NCI-H2171 treated with DMSO at 0.1 percent for 48 hours (cell line): ENCODE measurements at regions not wholly inside any gene's neighbourhood (a gene's known extent, or its start where the extent isn't known, plus 50 kb on each side); places are given as distances from the start of the nearest gene placed in this dataset.
A peak's percentile ranks its signal among the peaks of the same experiment; 100 is the strongest.

Source experiments
- DNase-seq: peaks from one replicate; lab custom pipeline; 2025; lab: John Stamatoyannopoulos, UW

DNA sequence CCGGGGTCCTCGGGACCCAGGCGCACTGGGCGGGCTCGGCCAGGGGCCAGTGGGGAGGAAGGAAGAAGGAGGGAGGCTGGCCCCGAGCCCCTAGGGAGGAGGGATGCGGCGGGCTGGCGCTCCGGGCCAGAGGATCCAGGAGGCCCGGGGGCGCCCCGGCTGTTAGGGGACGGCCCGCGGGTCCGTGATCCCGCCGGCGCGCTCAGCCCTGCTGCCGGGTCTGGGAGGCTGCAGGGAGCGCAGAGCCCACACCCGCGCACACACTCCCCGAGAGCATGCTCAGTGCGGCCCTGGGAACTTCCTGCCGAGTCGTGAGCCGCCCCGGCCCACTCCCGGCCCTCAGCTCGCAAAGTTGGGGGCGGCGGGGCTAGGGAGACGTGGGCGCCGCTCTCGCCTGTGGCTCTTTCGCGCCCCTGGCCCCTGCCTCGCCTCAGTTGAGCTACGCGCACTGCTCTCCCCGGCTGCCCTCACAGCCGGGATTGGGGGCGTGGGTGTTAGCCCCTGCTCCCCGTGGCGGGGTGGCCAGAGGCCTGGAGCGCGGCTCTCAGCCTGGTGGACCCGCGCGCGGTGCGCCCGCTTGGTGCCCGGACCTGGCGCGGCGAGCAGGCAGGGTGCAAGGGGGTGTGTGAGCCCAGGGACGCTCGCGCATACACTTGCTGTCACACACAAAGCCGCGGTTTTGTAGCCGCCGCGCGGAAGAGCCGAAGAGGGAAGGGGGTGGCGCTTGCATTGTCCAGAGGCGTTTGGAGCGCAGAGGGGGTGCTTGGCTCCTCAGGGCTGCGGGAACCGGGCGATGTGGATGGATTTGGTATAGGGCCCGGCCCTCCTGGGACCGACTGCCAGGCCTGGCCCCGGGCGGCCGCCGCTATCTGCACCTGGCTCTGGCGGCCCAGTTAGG lies 132.9 kb upstream of the MGAT5 start:
- DNase-seq: peak; percentile 33

DNA sequence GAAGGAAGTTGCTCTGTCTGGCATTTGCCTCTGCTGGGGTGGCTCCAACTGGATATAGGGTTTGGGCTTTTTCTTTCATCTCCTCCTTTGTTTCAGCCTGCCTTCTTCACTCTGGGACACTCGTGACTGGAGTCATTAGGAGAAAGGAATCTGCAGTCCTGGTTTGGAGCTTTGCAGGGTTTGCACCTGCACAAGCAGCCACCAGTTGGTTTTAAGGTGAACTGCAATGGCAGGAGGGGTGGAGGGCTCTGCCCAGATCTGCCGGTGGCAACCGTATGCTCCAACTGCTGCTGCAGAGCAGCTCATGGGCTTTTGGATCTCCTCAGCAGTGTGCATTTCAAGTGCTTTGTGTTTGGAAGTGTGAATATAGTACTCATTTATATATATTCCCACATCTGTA lies 131.3 kb upstream of the MGAT5 start:
- DNase-seq: peak; percentile 70

- no peak for DNase-seq
Measured at GRCh38 chr2:134123332-134123731, 130.5 kb upstream of the MGAT5 start.

GRCh38 chr2:134124047-134124753 lies 129.7 kb upstream of the MGAT5 start:
- DNase-seq: peak; percentile 89

DNA sequence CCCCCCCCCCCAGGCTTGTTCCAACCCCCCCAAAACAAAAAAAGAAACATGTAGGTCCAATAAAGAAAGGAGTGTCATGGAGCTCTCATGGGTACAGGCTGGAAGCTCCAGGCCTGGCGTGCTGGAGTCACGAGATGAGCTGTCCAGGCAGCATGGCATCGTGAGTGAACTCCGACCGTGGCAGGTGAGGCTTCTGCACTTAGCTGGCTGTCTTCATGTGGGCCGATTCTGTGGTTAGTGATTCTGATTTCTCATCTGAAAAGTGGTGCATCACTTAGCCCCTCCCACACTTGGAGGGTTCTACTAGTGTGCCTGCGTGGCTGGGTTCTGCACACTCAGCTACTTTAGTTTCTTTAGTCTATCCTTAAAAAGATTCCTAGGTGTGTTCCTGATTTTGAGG lies 126.4 kb upstream of the MGAT5 start:
- DNase-seq: no peak

DNA sequence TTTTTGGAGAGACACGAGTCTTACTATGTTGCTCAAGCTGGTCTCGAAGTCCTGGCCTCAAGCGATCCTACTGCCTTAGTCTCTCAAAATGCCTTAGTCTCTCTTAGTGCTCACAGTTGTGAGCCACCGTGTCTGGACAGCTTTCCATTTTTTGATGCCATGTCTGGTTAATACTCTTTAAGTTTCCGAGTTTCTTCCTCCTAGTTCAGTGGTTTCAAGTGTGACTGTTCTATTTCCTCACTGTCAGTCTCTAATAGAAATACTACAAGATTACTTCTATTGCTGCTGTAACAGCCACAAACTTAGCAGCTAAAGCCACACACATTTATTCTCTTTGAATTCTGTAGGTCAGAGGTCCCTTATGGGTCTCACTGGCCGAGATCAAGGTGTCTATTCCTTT lies 125.1 kb upstream of the MGAT5 start:
- DNase-seq: no peak

DNA sequence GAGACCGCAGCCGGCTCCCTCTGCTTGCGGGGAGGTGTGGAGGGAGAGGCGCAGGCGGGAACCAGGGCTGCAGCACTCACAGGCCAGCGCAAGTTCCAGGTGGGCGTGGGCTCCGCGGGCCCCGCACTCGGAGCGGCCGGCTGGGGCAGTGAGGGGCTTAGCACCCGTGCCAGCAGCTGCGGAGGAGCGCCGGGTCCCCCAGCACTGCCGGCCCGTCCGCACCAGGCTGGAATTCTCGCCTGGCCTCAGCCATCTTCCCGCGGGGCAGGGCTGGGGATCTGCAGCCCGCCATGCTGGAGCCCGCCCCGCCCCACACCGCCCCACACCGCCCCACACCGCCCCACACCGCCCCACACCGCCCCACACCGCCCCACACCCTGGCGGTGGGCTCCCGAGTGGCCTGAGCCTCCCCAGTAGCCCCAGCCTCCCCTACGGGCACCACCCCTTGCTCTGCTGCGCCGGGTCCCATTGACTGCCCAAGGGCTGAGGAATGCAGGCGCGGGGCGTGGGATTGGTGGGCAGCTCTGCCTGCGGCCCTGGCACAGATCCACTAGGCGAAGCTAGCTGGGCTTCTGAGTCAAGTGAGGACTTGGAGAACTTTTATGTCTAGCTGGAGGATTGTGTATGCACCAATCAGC lies 123.9 kb upstream of the MGAT5 start:
- no peak for DNase-seq

- peak; percentile 46 for DNase-seq
Measured at GRCh38 chr2:134131681-134132489, 122.0 kb upstream of the MGAT5 start.

GRCh38 chr2:134132490-134132857 lies 121.4 kb upstream of the MGAT5 start:
- DNase-seq: no peak

- DNase-seq: no peak
Measured at GRCh38 chr2:134133622-134134312, 120.1 kb upstream of the MGAT5 start.

DNA sequence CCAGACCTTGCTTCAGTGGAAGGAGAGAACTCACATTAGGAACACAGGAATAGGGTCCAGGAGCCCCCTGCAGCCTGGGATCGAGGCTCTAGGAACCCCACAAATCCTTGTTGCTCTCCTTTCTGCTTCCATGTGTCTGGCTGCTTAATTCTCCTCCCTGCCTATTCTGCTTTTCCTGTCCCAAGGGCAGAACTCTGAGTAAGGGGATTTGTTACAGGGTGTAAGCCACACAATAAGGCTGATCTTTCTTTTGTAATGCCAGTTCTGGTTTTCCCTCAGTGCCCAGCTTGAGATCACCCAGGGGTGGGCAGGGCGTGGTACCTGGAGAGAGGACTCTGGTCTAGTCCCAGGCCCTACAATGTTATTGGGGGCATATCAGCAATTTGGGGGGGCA lies 119.6 kb upstream of the MGAT5 start:
- DNase-seq: no peak

- no peak for DNase-seq
Measured at GRCh38 chr2:134134827-134135226, 119.0 kb upstream of the MGAT5 start.

DNA sequence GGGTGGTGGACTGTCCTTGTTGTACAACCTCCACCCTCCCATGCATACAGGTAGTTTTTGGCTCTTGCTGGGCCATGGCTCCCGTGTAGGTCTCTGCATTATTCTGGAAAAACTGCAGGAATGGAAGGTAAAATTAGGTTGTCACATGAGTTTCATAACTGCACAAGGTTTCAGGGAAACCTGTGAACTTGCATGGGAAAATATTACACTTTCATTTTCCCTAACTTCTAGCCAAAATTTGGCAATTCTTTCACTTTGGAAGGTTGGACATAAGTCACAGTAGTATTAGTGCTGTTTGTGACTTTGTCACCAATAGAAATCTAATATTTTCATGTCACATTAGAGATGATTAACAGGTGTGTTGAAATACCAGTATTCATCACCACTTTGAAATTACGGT lies 118.1 kb upstream of the MGAT5 start:
- no peak for DNase-seq

DNA sequence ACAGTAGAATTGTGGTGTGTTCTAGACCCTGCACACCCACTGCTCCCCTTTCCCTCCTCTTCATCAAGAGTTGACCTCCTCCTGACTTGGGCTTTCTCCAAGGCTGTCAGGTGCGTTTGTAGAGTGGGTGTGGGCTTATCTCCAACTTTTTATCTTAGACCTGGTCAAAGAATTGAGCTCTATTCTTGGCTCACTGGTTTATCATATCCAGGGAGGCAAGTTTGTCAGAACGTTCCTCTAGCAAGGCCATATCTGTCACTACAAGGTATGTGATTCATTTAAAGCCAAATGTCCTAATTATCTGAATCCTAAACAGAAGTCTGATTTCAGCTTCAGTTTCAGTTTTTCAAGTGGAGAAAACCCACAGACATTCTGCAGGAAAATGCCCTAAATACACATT lies 117.1 kb upstream of the MGAT5 start:
- DNase-seq: no peak

- DNase-seq: no peak
Measured at GRCh38 chr2:134137182-134137611, 116.7 kb upstream of the MGAT5 start.

DNA sequence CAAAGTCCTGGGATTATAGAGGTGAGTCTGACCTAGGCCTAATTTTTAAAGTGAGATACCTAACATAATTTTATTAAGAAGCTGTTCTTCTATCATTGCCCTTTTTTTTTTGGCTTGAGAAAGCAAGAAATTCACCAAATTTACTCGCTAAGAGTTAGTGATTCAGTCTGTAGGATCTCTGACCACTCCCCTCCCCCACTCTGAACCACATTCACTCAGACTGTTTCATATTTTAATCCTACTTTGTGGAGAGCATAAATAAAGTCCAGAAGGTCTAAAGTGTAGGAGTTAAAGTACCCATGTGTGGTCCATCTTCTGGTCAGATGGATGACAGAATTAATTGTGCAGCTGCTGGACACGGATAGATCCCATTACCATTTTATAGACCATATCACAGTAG lies 115.8 kb upstream of the MGAT5 start:
- DNase-seq: no peak

DNA sequence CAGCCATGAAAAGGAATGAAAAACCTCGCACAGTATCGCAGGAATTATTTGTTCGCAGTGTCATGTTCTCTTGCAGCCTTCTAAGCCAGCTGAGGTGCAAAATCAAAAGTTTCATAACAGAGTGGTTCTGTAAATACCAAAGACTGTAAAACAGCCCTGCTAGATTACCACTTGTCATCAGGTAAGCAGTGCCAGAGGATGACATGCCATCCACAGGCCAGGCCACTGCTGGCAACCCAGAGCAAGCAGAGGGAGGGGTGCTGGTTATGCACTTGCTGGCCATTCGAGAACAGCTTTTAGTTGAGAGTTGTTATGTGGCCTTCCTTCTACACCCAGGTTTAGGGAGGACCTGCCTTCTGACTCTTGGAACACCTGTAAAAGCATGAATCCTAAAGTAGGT lies 114.3 kb upstream of the MGAT5 start:
- no peak for DNase-seq

GRCh38 chr2:134140251-134140661 lies 113.6 kb upstream of the MGAT5 start:
- DNase-seq: no peak

- DNase-seq: no peak
Measured at GRCh38 chr2:134141598-134142340, 112.1 kb upstream of the MGAT5 start.

DNA sequence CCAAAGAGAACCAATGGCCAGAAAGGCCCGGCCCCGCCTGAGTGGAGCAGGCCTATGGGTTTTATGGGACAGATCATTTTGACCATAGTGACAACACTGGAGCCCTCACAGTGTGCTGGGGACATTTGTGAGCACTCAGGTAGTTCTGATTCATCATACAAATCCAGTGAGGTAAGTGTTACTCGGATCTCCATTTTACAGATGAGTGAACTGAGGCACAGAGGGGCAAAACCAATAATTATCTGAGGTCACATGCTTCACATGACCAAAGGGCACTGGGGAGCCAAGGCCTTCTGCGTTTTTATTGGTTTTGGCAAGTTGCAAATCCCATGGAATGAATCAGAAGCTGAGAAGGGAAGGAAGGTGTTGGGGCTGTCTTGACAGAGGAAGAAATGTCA lies 111.5 kb upstream of the MGAT5 start:
- DNase-seq: no peak

DNA sequence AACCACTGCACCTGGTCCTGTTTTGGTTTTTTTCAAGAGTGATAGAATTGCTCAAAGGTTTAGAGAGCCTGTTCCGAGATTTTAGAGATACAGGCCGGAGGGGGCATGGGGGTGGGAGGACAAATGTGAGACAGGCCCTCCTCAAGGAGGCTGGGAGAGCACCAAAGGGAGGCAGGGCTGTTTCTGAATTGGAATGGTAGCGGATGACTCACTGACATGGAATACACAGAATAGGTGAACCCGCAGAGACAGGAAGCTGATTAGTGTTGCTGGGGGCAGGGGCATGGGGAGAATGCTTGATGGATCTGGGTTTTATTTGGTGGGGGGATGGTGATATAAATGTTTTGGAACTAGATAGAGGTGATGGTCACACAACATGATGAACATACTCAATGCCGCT lies 111.0 kb upstream of the MGAT5 start:
- DNase-seq: no peak
